Progenitor cell of endocrine pancreas (in vitro differentiated cells): ENCODE measurements at regions not wholly inside any gene's neighbourhood (a gene's known extent, or its start where the extent isn't known, plus 50 kb on each side); places are given as distances from the start of the nearest gene placed in this dataset.

Experiments
- DNase-seq: peaks from one replicate; pipeline ENCODE4 v3.0.0; 2021; ENCODE audit warnings: low spot score; ENCODE audit not compliant: unreplicated experiment
- H3K27ac Mint-ChIP-seq: 2 replicates; pipeline ENCODE4 v1.8.0; 2021; ENCODE audit warnings: mild to moderate bottlenecking, moderate library complexity, mixed read lengths
- H3K27me3 Mint-ChIP-seq: 2 replicates; pipeline ENCODE4 v1.8.0; 2021; ENCODE audit warnings: mixed read lengths
- H3K36me3 Mint-ChIP-seq: 2 replicates; pipeline ENCODE4 v1.8.0; 2022; ENCODE audit warnings: mixed read lengths; ENCODE audit not compliant: insufficient read depth
- H3K4me1 Mint-ChIP-seq: 2 replicates; pipeline ENCODE4 v1.8.0; 2021; ENCODE audit warnings: low read depth, mixed read lengths
- H3K4me3 Mint-ChIP-seq: 2 replicates; pipeline ENCODE4 v1.8.0; 2021; ENCODE audit warnings: low read depth, mild to moderate bottlenecking, moderate library complexity, mixed read lengths
- H3K9me3 Mint-ChIP-seq: 2 replicates; pipeline ENCODE4 v1.8.0; 2021; ENCODE audit warnings: low read depth, mixed read lengths
- CTCF ChIP-seq: fragments of 200-600 bp; sonication (generic); IDR thresholded peaks from one replicate; pipeline ENCODE4 v1.5.0; 2021; ENCODE audit warnings: antibody characterized with exemption, mild to moderate bottlenecking; ENCODE audit not compliant: unreplicated experiment

- no peak for DNase-seq
- Mint-ChIP-seq H3K4me3 (no peak overlapping the region), H3K9me3 (peaks cover 3% of the 10 kb centered on the region), H3K27ac (no peak overlapping the region), H3K36me3 (no peaks in the 10 kb centered on the region), H3K27me3 (no peaks in the 10 kb centered on the region), H3K4me1 (no peaks in the 10 kb centered on the region)
- no peak for TF ChIP-seq CTCF
These were observed 1132.9 kb upstream of the CDH8 start for GRCh38 chr16:63169100-63169499.

- Mint-ChIP-seq H3K27me3 (peaks cover 3% of the 10 kb centered on the region), H3K9me3 (peaks cover 9% of the 10 kb centered on the region), H3K27ac (no peak overlapping the region), H3K4me3 (no peak overlapping the region), H3K4me1 (peaks cover 12% of the 10 kb centered on the region), H3K36me3 (no peaks in the 10 kb centered on the region)
- no peak for TF ChIP-seq CTCF
- no peak for DNase-seq
These were observed 1121.6 kb upstream of the CDH8 start for GRCh38 chr16:63157818-63158217.

GRCh38 chr16:63146251-63146650 lies 1110.0 kb upstream of the CDH8 start:
- Mint-ChIP-seq H3K4me1 (no peaks in the 10 kb centered on the region), H3K27me3 (no peaks in the 10 kb centered on the region), H3K27ac (no peak overlapping the region), H3K9me3 (no peaks in the 10 kb centered on the region), H3K36me3 (no peaks in the 10 kb centered on the region), H3K4me3 (no peak overlapping the region)
- no peak for DNase-seq
- TF ChIP-seq CTCF, result no peak

- H3K36me3 Mint-ChIP-seq, result no peaks in the 10 kb centered on the region
- H3K27ac Mint-ChIP-seq, result no peak overlapping the region
- DNase-seq, result no peak
- H3K4me3 Mint-ChIP-seq, result no peak overlapping the region
- no peaks in the 10 kb centered on the region for H3K27me3 Mint-ChIP-seq
- no peak for TF ChIP-seq CTCF
- H3K9me3 Mint-ChIP-seq, result no peaks in the 10 kb centered on the region
- no peaks in the 10 kb centered on the region for H3K4me1 Mint-ChIP-seq
These were observed 1109.2 kb upstream of the CDH8 start for GRCh38 chr16:63145411-63145810.

- peaks cover 4% of the 10 kb centered on the region for H3K27me3 Mint-ChIP-seq
- TF ChIP-seq CTCF, result no peak
These were observed 1098.8 kb upstream of the CDH8 start for GRCh38 chr16:63135069-63135468.

More at GRCh38 chr16:63135069-63135468, 1098.8 kb upstream of the CDH8 start:
- Mint-ChIP-seq H3K4me3 (no peak overlapping the region), H3K36me3 (no peaks in the 10 kb centered on the region), H3K9me3 (no peaks in the 10 kb centered on the region), H3K27ac (no peak overlapping the region), H3K4me1 (no peaks in the 10 kb centered on the region)
- no peak for DNase-seq
